HEK293T (cell line): ENCODE measurements at regions not wholly inside any gene's neighbourhood (a gene's known extent, or its start where the extent isn't known, plus 50 kb on each side); places are given as distances from the start of the nearest gene placed in this dataset.

Source experiments
- BHLHE40 ChIP-seq: fragments of 450-650 bp; IDR thresholded peaks from 2 replicates; pipeline ENCODE4 v1.6.1; 2016; ENCODE audit warnings: mild to moderate bottlenecking, moderate library complexity, borderline replicate concordance
- ELF4 ChIP-seq: fragments of 450-650 bp; IDR thresholded peaks from 2 replicates; pipeline ENCODE4 v1.6.1; 2017; ENCODE audit warnings: antibody characterized with exemption
- FOXA1 ChIP-seq: fragments of 450-650 bp; IDR thresholded peaks from 2 replicates; pipeline ENCODE4 v1.6.1; 2016; ENCODE audit warnings: mild to moderate bottlenecking
- FOXK2 ChIP-seq: fragments of 450-650 bp; IDR thresholded peaks from 2 replicates; pipeline ENCODE4 v1.6.1; 2016; ENCODE audit warnings: mild to moderate bottlenecking
- FOXM1 ChIP-seq: fragments of 450-650 bp; IDR thresholded peaks from 2 replicates; pipeline ENCODE4 v1.6.1; 2017; ENCODE audit warnings: mild to moderate bottlenecking, borderline replicate concordance
- LEF1 ChIP-seq: fragments of 450-650 bp; IDR thresholded peaks from 2 replicates; pipeline ENCODE4 v1.6.1; 2017; ENCODE audit warnings: mild to moderate bottlenecking, borderline replicate concordance
- NFRKB ChIP-seq: fragments of 450-650 bp; IDR thresholded peaks from 2 replicates; pipeline ENCODE4 v1.6.1; 2016; ENCODE audit warnings: mild to moderate bottlenecking, moderate library complexity
- PKNOX1 ChIP-seq: fragments of 450-650 bp; IDR thresholded peaks from 2 replicates; pipeline ENCODE4 v1.6.1; 2016
- SP1 ChIP-seq: fragments of 450-650 bp; IDR thresholded peaks from 2 replicates; pipeline ENCODE4 v1.6.1; 2017
- SUZ12 ChIP-seq: fragments of 450-650 bp; IDR thresholded peaks from 2 replicates; pipeline ENCODE4 v1.6.1; 2016; ENCODE audit warnings: mild to moderate bottlenecking
- TARDBP ChIP-seq: fragments of 450-650 bp; IDR thresholded peaks from 2 replicates; pipeline ENCODE4 v1.6.1; 2016

DNA sequence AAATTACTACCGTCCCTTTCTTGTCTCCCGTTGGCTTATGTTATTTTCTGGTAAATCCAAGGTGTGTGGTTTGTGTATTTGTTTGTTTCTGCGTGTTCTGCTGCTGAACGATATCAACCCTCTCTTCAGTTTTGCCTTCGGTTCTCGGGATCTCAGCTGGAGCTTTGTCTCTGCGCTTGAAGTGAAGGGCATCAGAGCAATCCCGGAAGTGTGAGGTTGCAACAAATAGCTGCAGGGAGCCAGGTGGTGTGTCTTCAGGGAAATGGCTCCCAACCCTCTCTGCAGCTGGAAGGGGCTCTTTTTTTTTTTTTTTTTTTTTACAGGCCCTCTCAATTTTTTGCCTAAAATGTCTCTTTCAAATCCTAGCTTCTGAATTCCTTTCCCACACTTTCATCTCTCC, 116.4 kb upstream of the RGMA start:
- TF ChIP-seq PKNOX1 (no peak), FOXM1 (no peak), BHLHE40 (no peak), SUZ12 (no peak), ELF4 (no peak), LEF1 (no peak), TARDBP (no peak), SP1 (no peak), NFRKB (no peak), FOXK2 (no peak), FOXA1 (no peak)
